A673 (cell line): ENCODE measurements at regions not wholly inside any gene's neighbourhood (a gene's known extent, or its start where the extent isn't known, plus 50 kb on each side); places are given as distances from the start of the nearest gene placed in this dataset.
"Not testable (repeated sequence)": the region's sequence is repeated elsewhere in the genome, so short reads cannot be mapped to it uniquely, and the experiment has no call there.

Experiments
- BruUV-seq: library from RNA; stranded (reverse); fragments of 400-500 nt; replicated peaks from 2 replicates; lab custom pipeline; 2021; lab: Mats Ljungman, UMichigan
- CTCF ChIA-PET: fragments of 300-600 bp; sonication (Branson Sonifier 250); formaldehyde crosslinking; loops from one replicate; lab custom pipeline; 2022; ENCODE audit warnings: antibody characterized with exemption; lab: Charles Lee
- POLR2A ChIA-PET: fragments of 300-600 bp; sonication (Branson Sonifier 250); formaldehyde crosslinking; loops from one replicate; lab custom pipeline; 2022; ENCODE audit warnings: antibody characterized with exemption; ENCODE audit not compliant: low non-redundant PET; lab: Charles Lee
- DNase-seq: peaks from one replicate; pipeline ENCODE4 v3.0.0-alpha.2; 2015; ENCODE audit warnings: low spot score
- H3K27ac ChIP-seq: fragments of 200-600 bp; sonication (generic); 2 replicates; pipeline ENCODE4 v1.5.1; 2016; ENCODE audit warnings: mixed run types, low read depth, mild to moderate bottlenecking, mixed read lengths, antibody characterized with exemption, low read length; ENCODE audit not compliant: poor library complexity, severe bottlenecking
- H3K27me3 ChIP-seq: fragments of 200-600 bp; sonication (generic); replicated peaks from 2 replicates; pipeline ENCODE4 v1.6.1; 2017; ENCODE audit warnings: mixed run types, low read depth, mild to moderate bottlenecking, mixed read lengths, antibody characterized with exemption, low read length; ENCODE audit not compliant: insufficient read depth, poor library complexity
- H3K36me3 ChIP-seq: fragments of 200-600 bp; sonication (generic); 2 replicates; pipeline ENCODE4 v1.6.1; 2016; ENCODE audit warnings: mixed run types, mild to moderate bottlenecking, mixed read lengths, antibody characterized with exemption, low read length; ENCODE audit not compliant: insufficient read depth, poor library complexity, severe bottlenecking
- H3K4me1 ChIP-seq: fragments of 200-600 bp; sonication (generic); 2 replicates; pipeline ENCODE4 v1.6.1; 2017; ENCODE audit warnings: mixed run types, mild to moderate bottlenecking, mixed read lengths, antibody characterized with exemption, low read length; ENCODE audit not compliant: insufficient read depth, poor library complexity, severe bottlenecking
- H3K4me3 ChIP-seq: fragments of 200-600 bp; sonication (generic); 2 replicates; pipeline ENCODE4 v1.5.1; 2016; ENCODE audit warnings: low read depth, mixed run types, mild to moderate bottlenecking, mixed read lengths, low read length; ENCODE audit not compliant: poor library complexity, severe bottlenecking
- H3K9me3 ChIP-seq: fragments of 200-600 bp; sonication (generic); 2 replicates; pipeline ENCODE4 v1.6.1; 2016; ENCODE audit warnings: mixed run types, low read depth, mild to moderate bottlenecking, mixed read lengths, antibody characterized with exemption, low read length; ENCODE audit not compliant: poor library complexity, severe bottlenecking
- EZH2 ChIP-seq: fragments of 200-600 bp; sonication (generic); IDR thresholded peaks from 2 replicates; pipeline ENCODE4 v1.6.1; 2017; ENCODE audit warnings: borderline replicate concordance, low read depth, mild to moderate bottlenecking, mixed read lengths, antibody characterized with exemption, low read length; ENCODE audit not compliant: poor library complexity, severe bottlenecking
- intact Hi-C: fragments of 100-400 bp; cut with micrococcal nuclease; formaldehyde crosslinking; loops from one replicate; pipeline ENCODE4 v1.10.0; 2022; ENCODE audit not compliant: unreplicated experiment
- TF ChIP-seq, protein P1 (sequence below): fragments of 300-800, 200-600 bp; sonication (generic); conservative IDR thresholded peaks from 2 replicates; pipeline ENCODE4 v1.5.1; 2017; ENCODE audit warnings: low read depth, mild to moderate bottlenecking, antibody characterized with exemption, low read length, moderate library complexity, mixed read lengths

DNA sequence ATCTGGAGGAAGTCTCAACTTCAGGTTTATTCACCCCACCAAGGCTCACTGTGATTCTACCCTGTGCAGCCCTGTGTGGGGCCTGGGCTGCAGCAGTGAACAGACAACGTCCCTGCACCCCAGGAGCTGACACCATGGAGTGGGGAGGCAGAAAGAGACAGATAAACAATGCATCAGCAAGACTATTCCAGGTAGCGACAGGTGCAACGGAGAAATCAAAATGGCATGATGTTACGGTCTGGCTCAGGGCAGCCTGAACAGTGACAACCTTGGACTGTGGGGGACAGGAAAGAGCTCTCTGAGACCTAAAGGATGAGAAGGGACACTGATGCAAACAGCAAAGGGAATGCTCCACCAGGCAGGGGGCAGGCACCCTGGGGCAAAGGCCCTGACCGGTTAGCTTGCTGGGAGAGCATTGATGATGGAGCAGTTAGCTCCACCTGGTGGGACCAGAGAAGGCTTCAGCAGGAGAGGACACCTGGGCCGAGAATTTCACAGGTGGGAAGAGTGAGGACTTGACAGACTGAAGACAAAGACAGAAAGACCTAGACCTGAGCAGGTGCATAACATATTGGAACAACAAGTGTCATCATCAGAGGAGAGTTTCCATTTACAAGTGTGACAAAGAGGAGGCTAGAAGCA, 589.9 kb downstream of the MATN1 start:
- POLR2A ChIA-PET = no interaction called here
- DNase-seq = no peak
- TF ChIP-seq, protein P1, sequence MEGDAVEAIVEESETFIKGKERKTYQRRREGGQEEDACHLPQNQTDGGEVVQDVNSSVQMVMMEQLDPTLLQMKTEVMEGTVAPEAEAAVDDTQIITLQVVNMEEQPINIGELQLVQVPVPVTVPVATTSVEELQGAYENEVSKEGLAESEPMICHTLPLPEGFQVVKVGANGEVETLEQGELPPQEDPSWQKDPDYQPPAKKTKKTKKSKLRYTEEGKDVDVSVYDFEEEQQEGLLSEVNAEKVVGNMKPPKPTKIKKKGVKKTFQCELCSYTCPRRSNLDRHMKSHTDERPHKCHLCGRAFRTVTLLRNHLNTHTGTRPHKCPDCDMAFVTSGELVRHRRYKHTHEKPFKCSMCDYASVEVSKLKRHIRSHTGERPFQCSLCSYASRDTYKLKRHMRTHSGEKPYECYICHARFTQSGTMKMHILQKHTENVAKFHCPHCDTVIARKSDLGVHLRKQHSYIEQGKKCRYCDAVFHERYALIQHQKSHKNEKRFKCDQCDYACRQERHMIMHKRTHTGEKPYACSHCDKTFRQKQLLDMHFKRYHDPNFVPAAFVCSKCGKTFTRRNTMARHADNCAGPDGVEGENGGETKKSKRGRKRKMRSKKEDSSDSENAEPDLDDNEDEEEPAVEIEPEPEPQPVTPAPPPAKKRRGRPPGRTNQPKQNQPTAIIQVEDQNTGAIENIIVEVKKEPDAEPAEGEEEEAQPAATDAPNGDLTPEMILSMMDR = no peak
- no peak for TF ChIP-seq EZH2
- H3K4me1 ChIP-seq = no peaks in the 10 kb centered on the region
- intact Hi-C loops = no loop called here
- CTCF ChIA-PET = no interaction called here
- no TSS peak for BruUV-seq
- no peak overlapping the region for H3K4me3 ChIP-seq
- H3K27ac ChIP-seq = no peak overlapping the region
- no peaks in the 10 kb centered on the region for H3K9me3 ChIP-seq
- H3K27me3 ChIP-seq = no peaks in the 10 kb centered on the region
- no peaks in the 10 kb centered on the region for H3K36me3 ChIP-seq

DNA sequence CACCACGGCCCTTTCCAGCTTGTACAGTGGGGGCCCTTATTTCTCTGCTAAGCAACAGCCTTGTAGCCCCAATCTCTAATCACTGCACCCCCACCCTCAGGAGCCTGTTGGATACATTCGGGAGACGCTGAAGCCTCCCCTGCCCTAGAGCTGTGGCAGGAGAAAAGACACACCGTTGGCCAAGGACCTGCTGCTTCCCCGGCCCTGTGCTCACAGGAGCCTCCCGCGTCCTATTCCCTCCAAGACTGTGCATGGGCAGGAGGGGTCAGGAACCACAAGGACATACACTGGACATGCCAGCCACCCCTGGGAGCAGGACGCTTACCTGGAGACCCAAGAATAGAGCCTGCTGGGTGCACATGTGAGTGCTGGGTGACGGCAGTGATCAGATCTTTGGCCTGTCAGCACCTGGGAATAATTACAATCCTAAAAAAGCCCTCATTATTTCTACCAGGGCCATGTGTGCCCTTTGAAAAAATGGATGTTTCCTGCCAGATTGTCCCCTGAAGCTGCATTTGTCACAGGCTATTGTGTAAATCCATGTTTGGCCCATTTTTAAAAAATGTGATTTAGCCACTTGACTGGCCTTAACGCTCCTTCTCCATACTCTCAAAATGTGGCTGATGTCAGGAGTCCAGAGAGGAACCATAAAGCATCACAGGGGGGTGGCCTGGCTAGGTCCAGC, 590.6 kb downstream of the MATN1 start:
- H3K4me3 ChIP-seq = no peak overlapping the region
- H3K36me3 ChIP-seq = no peaks in the 10 kb centered on the region
- intact Hi-C loops = no loop called here
- CTCF ChIA-PET = no interaction called here
- no peaks in the 10 kb centered on the region for H3K4me1 ChIP-seq
- POLR2A ChIA-PET = no interaction called here
- TF ChIP-seq EZH2 = no peak
- TF ChIP-seq, protein P1 = no peak
- no peak overlapping the region for H3K27ac ChIP-seq
- H3K27me3 ChIP-seq = no peaks in the 10 kb centered on the region
- no peaks in the 10 kb centered on the region for H3K9me3 ChIP-seq
- no TSS peak for BruUV-seq
- DNase-seq = no peak

DNA sequence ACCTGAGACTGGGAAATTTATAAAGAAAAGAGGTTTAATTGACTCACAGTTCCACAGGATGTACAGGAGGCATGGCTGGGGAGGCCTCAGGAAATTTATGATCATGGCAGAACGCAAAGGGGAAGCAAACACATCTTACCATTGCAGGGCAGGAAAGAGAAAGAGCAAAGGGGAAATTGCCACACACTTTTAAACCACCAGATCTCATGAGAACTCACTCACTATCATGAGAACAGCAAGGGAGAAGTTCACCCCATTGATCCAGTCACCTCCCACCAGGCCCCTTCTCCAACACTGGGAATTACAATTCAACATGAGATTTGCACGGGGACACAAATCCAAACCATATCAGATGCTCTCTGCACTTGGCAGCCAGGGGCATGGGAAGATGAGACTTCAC, 592.8 kb downstream of the MATN1 start:
- H3K4me1 ChIP-seq = peaks cover 17% of the 10 kb centered on the region
- POLR2A ChIA-PET, H3K36me3 ChIP-seq, CTCF ChIA-PET, H3K27ac ChIP-seq, BruUV-seq, DNase-seq, intact Hi-C loops, H3K4me3 ChIP-seq, H3K27me3 ChIP-seq, H3K9me3 ChIP-seq: not testable (repeated sequence)
